AG10803 (cell line): ENCODE measurements at regions not wholly inside any gene's neighbourhood (a gene's known extent, or its start where the extent isn't known, plus 50 kb on each side); places are given as distances from the start of the nearest gene placed in this dataset.
A peak's percentile ranks its signal among the peaks of the same experiment; 100 is the strongest.

Experiments used
- DNase-seq: peaks from one replicate; pipeline ENCODE4 v3.0.0; 2010; ENCODE audit warnings: low read depth
- H3K4me3 ChIP-seq: 2 replicates; pipeline ENCODE4 v1.5.1; 2011; ENCODE audit warnings: mild to moderate bottlenecking, low read length, control low read depth
- TF ChIP-seq, protein P1 (sequence below): conservative IDR thresholded peaks from 2 replicates; pipeline ENCODE4 v1.5.1; 2011; ENCODE audit warnings: mild to moderate bottlenecking, low read length, control low read depth, inconsistent platforms

DNA sequence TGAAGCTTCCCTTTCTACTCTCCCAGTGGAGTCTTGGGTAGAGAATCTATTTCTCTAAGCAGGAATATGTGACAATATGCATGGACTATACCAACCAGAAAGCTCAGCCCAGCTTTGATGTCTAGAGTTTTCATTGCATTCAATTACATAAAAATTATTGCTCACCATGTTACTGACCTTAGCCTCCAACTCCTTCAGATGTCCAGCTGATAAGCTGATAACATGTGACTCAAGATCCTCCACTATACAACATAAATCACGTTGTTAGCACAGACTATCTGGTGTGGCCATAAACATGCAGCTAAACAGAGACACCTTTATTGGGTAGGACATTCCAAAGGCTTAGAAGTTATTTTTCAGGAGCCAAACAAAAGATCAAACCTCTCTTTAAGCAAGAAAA is 1168.2 kb downstream of the CDH12 start:
- no peak overlapping the region for H3K4me3 ChIP-seq
- DNase-seq, result no peak
- TF ChIP-seq, protein P1, sequence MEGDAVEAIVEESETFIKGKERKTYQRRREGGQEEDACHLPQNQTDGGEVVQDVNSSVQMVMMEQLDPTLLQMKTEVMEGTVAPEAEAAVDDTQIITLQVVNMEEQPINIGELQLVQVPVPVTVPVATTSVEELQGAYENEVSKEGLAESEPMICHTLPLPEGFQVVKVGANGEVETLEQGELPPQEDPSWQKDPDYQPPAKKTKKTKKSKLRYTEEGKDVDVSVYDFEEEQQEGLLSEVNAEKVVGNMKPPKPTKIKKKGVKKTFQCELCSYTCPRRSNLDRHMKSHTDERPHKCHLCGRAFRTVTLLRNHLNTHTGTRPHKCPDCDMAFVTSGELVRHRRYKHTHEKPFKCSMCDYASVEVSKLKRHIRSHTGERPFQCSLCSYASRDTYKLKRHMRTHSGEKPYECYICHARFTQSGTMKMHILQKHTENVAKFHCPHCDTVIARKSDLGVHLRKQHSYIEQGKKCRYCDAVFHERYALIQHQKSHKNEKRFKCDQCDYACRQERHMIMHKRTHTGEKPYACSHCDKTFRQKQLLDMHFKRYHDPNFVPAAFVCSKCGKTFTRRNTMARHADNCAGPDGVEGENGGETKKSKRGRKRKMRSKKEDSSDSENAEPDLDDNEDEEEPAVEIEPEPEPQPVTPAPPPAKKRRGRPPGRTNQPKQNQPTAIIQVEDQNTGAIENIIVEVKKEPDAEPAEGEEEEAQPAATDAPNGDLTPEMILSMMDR, result no peak

DNA sequence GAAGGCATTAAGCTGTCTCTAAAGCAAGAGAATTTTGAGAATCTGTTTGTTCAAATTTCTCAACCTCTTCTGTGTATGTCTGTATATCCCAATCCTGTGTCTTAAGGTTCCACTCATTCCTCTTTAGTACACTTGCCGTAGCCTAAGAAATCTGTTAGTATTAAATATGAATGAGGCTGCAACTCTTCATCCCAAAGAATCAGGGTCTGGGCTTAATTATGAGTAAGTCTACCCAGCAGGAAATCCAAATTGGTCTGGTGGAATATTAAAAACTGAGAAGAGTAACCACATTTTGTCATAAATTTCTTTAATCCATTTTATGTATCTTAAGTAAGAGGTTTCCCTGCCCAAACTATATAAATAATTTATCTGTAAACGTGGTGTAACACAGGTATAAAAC is 1171.2 kb downstream of the CDH12 start:
- TF ChIP-seq, protein P1, result no peak
- DNase-seq, result no peak
- no peak overlapping the region for H3K4me3 ChIP-seq

GRCh38 chr5:21680641-21681040 is 1172.5 kb downstream of the CDH12 start:
- no peak overlapping the region for H3K4me3 ChIP-seq
- TF ChIP-seq, protein P1, result no peak
- DNase-seq, result no peak

DNA sequence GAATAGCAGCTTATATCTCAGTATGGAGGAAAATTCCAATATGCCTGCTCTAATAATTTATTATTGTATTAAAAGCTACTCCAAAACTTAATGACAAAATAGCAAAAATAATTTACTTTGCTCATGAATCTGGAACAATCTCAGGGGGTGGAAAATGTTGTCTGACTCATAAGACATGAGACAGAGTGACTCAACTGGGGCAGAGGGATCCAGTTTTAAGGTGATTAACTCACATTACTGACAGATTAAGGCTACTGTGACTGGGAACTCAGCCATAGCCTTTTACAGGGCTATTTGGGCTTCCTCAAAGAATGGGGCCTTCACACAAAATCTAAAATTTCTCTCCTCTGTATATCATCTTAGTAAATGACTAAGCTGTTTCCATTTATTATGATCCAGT is 1172.9 kb downstream of the CDH12 start:
- TF ChIP-seq, protein P1, result no peak
- H3K4me3 ChIP-seq, result no peak overlapping the region
- DNase-seq, result peak; percentile 27

DNA sequence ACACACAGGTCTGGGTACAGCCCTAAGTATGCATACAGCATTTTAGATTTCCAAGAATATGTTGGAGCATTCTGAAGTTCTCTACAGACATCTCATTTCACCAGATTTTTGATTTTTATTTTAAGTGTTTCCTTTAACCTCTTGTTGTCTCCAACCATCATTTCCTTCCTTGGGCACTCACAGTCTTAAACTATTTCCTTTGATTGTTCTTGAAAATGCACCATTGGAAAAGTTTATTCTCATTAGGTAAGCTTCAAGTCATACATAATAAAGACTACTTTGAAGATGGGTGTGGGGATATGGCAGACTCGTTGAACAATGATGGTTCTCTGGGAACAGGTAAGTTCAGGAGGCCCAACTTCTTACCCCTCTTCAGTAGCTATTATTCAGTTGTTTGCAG is 1174.6 kb downstream of the CDH12 start:
- no peak for DNase-seq
- no peak overlapping the region for H3K4me3 ChIP-seq
- TF ChIP-seq, protein P1, result no peak

DNA sequence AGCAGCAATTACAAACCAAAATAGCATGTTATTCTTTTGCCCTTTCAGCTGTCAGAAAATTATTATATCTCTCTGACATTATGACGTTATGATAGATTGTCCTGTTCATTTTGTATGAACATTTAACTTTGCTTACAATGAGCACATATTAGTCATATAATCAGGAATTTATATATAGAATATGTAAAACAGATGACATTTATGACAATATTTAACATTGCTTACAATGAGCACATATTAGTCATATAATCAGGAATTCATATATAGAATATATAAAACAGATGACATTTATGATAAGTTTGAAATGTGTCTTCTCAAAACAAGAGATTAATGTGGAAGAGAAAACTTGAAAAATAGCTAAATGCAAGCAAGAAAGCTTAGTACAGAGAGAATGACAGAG is 1180.2 kb downstream of the CDH12 start:
- DNase-seq, result no peak
- TF ChIP-seq, protein P1, result no peak
- H3K4me3 ChIP-seq, result no peak overlapping the region

DNA sequence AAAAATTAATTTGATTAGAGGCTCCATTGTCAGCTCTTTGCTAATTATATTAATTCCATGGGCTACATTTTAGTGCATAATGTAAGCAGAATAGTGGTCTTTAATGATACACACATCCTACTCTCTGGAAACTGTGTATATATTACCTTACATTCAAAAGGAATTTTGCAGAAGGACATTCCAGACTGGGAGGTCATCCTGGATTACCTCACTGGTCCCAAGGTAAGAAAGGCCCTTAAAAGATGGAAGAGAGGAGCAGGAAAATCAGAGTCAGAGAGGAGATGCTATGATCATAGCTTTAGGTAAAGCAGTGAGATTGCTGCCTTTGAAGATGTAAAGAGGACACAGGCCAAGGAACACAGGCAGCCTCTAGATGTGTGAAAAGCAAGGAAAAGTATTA is 1180.8 kb downstream of the CDH12 start:
- TF ChIP-seq, protein P1, result no peak
- DNase-seq, result no peak
- H3K4me3 ChIP-seq, result no peak overlapping the region
